ENCODE measurements at regions not wholly inside any gene's neighbourhood (a gene's known extent, or its start where the extent isn't known, plus 50 kb on each side); places are given as distances from the start of the nearest gene placed in this dataset.
A peak's percentile ranks its signal among the peaks of the same experiment; 100 is the strongest.

DNA sequence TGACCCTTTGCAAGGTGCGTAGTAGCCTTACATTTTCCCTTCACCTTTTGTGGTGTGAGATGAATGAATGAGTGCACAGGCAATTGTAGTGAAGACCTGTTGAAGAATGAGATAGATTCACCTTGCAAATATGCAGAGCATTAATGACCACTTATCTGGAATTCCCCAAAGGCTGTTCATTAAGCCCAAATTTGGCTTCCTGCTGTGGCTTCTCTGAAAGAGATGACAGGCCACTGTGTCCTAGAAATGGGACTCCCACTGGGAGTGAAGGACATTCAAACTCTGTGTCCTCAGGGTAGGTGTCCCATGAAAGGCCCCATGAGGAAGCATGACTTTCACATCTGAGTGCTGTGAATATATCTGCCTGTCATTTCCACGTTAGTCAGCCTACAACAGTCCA lies 1821.8 kb upstream of the PIK3C3 start:
- Histone ChIP-seq H3K27ac (ENCODE audit: low read depth) (no peak overlapping the region), H3K4me2 (no peak overlapping the region), H3K36me3 (ENCODE audit: insufficient read depth) (peaks cover 5% of the 10 kb centered on the region; the same call in 1 of the 2 replicates), H3F3A (replicated peaks; ENCODE audit: low read depth) (no peaks in the 10 kb centered on the region), H4K20me1 (replicated peaks; ENCODE audit: insufficient read depth) (no peaks in the 10 kb centered on the region), H3K4me3 (no peak overlapping the region), H3K4me1 (ENCODE audit: insufficient read depth) (no peaks in the 10 kb centered on the region), H3K9me2 (ENCODE audit: insufficient read depth) (peaks cover 5% of the 10 kb centered on the region; the same call in 1 of the 2 replicates), H3K79me2 (replicated peaks; ENCODE audit: insufficient read depth) (no peaks in the 10 kb centered on the region), H2AFZ (no peak overlapping the region), H3K27me3 (ENCODE audit: insufficient read depth) (no peaks in the 10 kb centered on the region)
- DNase-seq (ENCODE audit: low spot score): peak; percentile 24
- peaks cover 2% of the 10 kb centered on the region for H3K27me3 Mint-ChIP-seq (ENCODE audit: insufficient read depth, low read depth, poor library complexity)
- H3K4me3 Mint-ChIP-seq: no peak overlapping the region
- no peak for ATAC-seq
- TF ChIP-seq, protein P1, sequence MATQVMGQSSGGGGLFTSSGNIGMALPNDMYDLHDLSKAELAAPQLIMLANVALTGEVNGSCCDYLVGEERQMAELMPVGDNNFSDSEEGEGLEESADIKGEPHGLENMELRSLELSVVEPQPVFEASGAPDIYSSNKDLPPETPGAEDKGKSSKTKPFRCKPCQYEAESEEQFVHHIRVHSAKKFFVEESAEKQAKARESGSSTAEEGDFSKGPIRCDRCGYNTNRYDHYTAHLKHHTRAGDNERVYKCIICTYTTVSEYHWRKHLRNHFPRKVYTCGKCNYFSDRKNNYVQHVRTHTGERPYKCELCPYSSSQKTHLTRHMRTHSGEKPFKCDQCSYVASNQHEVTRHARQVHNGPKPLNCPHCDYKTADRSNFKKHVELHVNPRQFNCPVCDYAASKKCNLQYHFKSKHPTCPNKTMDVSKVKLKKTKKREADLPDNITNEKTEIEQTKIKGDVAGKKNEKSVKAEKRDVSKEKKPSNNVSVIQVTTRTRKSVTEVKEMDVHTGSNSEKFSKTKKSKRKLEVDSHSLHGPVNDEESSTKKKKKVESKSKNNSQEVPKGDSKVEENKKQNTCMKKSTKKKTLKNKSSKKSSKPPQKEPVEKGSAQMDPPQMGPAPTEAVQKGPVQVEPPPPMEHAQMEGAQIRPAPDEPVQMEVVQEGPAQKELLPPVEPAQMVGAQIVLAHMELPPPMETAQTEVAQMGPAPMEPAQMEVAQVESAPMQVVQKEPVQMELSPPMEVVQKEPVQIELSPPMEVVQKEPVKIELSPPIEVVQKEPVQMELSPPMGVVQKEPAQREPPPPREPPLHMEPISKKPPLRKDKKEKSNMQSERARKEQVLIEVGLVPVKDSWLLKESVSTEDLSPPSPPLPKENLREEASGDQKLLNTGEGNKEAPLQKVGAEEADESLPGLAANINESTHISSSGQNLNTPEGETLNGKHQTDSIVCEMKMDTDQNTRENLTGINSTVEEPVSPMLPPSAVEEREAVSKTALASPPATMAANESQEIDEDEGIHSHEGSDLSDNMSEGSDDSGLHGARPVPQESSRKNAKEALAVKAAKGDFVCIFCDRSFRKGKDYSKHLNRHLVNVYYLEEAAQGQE (IDR thresholded peaks at IDR 0.05; ENCODE audit: unreplicated experiment): no peak
- no peak for TF ChIP-seq EZH2 (IDR thresholded peaks at IDR 0.05; ENCODE audit: low read depth, unreplicated experiment)
- no peak for TF ChIP-seq ZNF462 (CRISPR knock-in tag; IDR thresholded peaks at IDR 0.05)
- no peak for TF ChIP-seq CREB1 (CRISPR knock-in tag; IDR thresholded peaks at IDR 0.05; ENCODE audit: low read depth)
- TF ChIP-seq POLR2AphosphoS5 (IDR thresholded peaks at IDR 0.05; ENCODE audit: low read depth): no peak
- TF ChIP-seq STAT1 (IDR thresholded peaks at IDR 0.05; ENCODE audit: unreplicated experiment): no peak
- no peak for TF ChIP-seq NANOG (IDR thresholded peaks at IDR 0.05; ENCODE audit: borderline replicate concordance)
- no peak for TF ChIP-seq ETS1 (IDR thresholded peaks at IDR 0.05)
- TF ChIP-seq ZNF114 (CRISPR knock-in tag; IDR thresholded peaks at IDR 0.05): no peak
- TF ChIP-seq JUNB (IDR thresholded peaks at IDR 0.05; ENCODE audit: unreplicated experiment): no peak
- TF ChIP-seq, protein P2, sequence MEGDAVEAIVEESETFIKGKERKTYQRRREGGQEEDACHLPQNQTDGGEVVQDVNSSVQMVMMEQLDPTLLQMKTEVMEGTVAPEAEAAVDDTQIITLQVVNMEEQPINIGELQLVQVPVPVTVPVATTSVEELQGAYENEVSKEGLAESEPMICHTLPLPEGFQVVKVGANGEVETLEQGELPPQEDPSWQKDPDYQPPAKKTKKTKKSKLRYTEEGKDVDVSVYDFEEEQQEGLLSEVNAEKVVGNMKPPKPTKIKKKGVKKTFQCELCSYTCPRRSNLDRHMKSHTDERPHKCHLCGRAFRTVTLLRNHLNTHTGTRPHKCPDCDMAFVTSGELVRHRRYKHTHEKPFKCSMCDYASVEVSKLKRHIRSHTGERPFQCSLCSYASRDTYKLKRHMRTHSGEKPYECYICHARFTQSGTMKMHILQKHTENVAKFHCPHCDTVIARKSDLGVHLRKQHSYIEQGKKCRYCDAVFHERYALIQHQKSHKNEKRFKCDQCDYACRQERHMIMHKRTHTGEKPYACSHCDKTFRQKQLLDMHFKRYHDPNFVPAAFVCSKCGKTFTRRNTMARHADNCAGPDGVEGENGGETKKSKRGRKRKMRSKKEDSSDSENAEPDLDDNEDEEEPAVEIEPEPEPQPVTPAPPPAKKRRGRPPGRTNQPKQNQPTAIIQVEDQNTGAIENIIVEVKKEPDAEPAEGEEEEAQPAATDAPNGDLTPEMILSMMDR (conservative IDR thresholded peaks at IDR 0.05; ENCODE audit: low read depth in 2 of 2): no peak
- no peak for TF ChIP-seq EZH2phosphoT487 (IDR thresholded peaks at IDR 0.05; ENCODE audit: unreplicated experiment)
- TF ChIP-seq ZNF331 (CRISPR knock-in tag; IDR thresholded peaks at IDR 0.05; ENCODE audit: low read depth): no peak
- H3K9me3 Mint-ChIP-seq: peaks cover 49% of the 10 kb centered on the region
- peaks cover 34% of the 10 kb centered on the region for H3K36me3 Mint-ChIP-seq (ENCODE audit: low read depth)
- H3K4me1 Mint-ChIP-seq: no peaks in the 10 kb centered on the region
- no peak overlapping the region for H3K27ac Mint-ChIP-seq

Measured in GM23338 (cell line).